ENCODE measurements at regions not wholly inside any gene's neighbourhood (a gene's known extent, or its start where the extent isn't known, plus 50 kb on each side); places are given as distances from the start of the nearest gene placed in this dataset.

- DNase-seq (ENCODE audit: insufficient read length, low spot score) (no peak), FAIRE-seq (no peak)
- TF ChIP-seq POLR2AphosphoS5 (IDR thresholded peaks at IDR 0.05; ENCODE audit: low read depth, low read length) (no peak), POU2F2 (IDR thresholded peaks at IDR 0.05; ENCODE audit: low read depth, low read length) (no peak), POLR2A (IDR thresholded peaks at IDR 0.05; ENCODE audit: low read depth, low read length) (no peak), TAF1 (IDR thresholded peaks at IDR 0.05; ENCODE audit: low read depth, low read length) (no peak), SPI1 (IDR thresholded peaks at IDR 0.05; ENCODE audit: low read depth, low read length) (no peak), PAX5 (IDR thresholded peaks at IDR 0.05; ENCODE audit: insufficient read depth, low read length, severe bottlenecking) (no peak)
These were observed 166.2 kb downstream of the DLEU7 start for GRCh38 chr13:50677258-50677657.

- DNase-seq (ENCODE audit: insufficient read length, low spot score): no peak
These were observed 165.6 kb downstream of the DLEU7 start for GRCh38 chr13:50677687-50678463.

GRCh38 chr13:50678464-50679162 lies 164.9 kb downstream of the DLEU7 start:
- no peak for DNase-seq (ENCODE audit: insufficient read length, low spot score)
- TF ChIP-seq TAF1 (IDR thresholded peaks at IDR 0.05; ENCODE audit: low read depth, low read length) (no peak), SPI1 (IDR thresholded peaks at IDR 0.05; ENCODE audit: low read depth, low read length) (no peak), POU2F2 (IDR thresholded peaks at IDR 0.05; ENCODE audit: low read depth, low read length) (no peak), POLR2AphosphoS5 (IDR thresholded peaks at IDR 0.05; ENCODE audit: low read depth, low read length) (no peak), PAX5 (IDR thresholded peaks at IDR 0.05; ENCODE audit: insufficient read depth, low read length, severe bottlenecking) (no peak)
- no peak for FAIRE-seq

More at GRCh38 chr13:50677687-50678463, 165.6 kb downstream of the DLEU7 start:
- no peak for FAIRE-seq
- TF ChIP-seq POU2F2 (IDR thresholded peaks at IDR 0.05; ENCODE audit: low read depth, low read length) (no peak), POLR2A (IDR thresholded peaks at IDR 0.05; ENCODE audit: low read depth, low read length) (no peak), PAX5 (IDR thresholded peaks at IDR 0.05; ENCODE audit: insufficient read depth, low read length, severe bottlenecking) (no peak), TAF1 (IDR thresholded peaks at IDR 0.05; ENCODE audit: low read depth, low read length) (no peak), POLR2AphosphoS5 (IDR thresholded peaks at IDR 0.05; ENCODE audit: low read depth, low read length) (no peak), SPI1 (IDR thresholded peaks at IDR 0.05; ENCODE audit: low read depth, low read length) (no peak)

- DNase-seq (ENCODE audit: insufficient read length, low spot score): no peak
- no peak for FAIRE-seq
- no peak for TF ChIP-seq POLR2A (IDR thresholded peaks at IDR 0.05; ENCODE audit: low read depth, low read length)
- no peak for TF ChIP-seq TAF1 (IDR thresholded peaks at IDR 0.05; ENCODE audit: low read depth, low read length)
- TF ChIP-seq POLR2AphosphoS5 (IDR thresholded peaks at IDR 0.05; ENCODE audit: low read depth, low read length): no peak
- TF ChIP-seq PAX5 (IDR thresholded peaks at IDR 0.05; ENCODE audit: insufficient read depth, low read length, severe bottlenecking): no peak
- TF ChIP-seq SPI1 (IDR thresholded peaks at IDR 0.05; ENCODE audit: low read depth, low read length): no peak
- no peak for TF ChIP-seq POU2F2 (IDR thresholded peaks at IDR 0.05; ENCODE audit: low read depth, low read length)
These were observed 164.2 kb downstream of the DLEU7 start for GRCh38 chr13:50679321-50679720.

GRCh38 chr13:50682002-50682401 lies 161.5 kb downstream of the DLEU7 start:
- no peak for DNase-seq (ENCODE audit: insufficient read length, low spot score)
- FAIRE-seq: no peak
- TF ChIP-seq TAF1 (IDR thresholded peaks at IDR 0.05; ENCODE audit: low read depth, low read length): no peak
- TF ChIP-seq POLR2AphosphoS5 (IDR thresholded peaks at IDR 0.05; ENCODE audit: low read depth, low read length): no peak
- TF ChIP-seq POU2F2 (IDR thresholded peaks at IDR 0.05; ENCODE audit: low read depth, low read length): no peak
- no peak for TF ChIP-seq POLR2A (IDR thresholded peaks at IDR 0.05; ENCODE audit: low read depth, low read length)
- TF ChIP-seq SPI1 (IDR thresholded peaks at IDR 0.05; ENCODE audit: low read depth, low read length): no peak
- TF ChIP-seq PAX5 (IDR thresholded peaks at IDR 0.05; ENCODE audit: insufficient read depth, low read length, severe bottlenecking): no peak

- no peak for FAIRE-seq
- DNase-seq (ENCODE audit: insufficient read length, low spot score): no peak
- TF ChIP-seq TAF1 (IDR thresholded peaks at IDR 0.05; ENCODE audit: low read depth, low read length) (no peak), POLR2A (IDR thresholded peaks at IDR 0.05; ENCODE audit: low read depth, low read length) (no peak)
These were observed 160.5 kb downstream of the DLEU7 start for GRCh38 chr13:50682966-50683365.

- FAIRE-seq (peak; percentile 20), DNase-seq (ENCODE audit: insufficient read length, low spot score) (no peak)
- TF ChIP-seq POU2F2 (IDR thresholded peaks at IDR 0.05; ENCODE audit: low read depth, low read length) (no peak), TAF1 (IDR thresholded peaks at IDR 0.05; ENCODE audit: low read depth, low read length) (no peak), PAX5 (IDR thresholded peaks at IDR 0.05; ENCODE audit: insufficient read depth, low read length, severe bottlenecking) (no peak), POLR2AphosphoS5 (IDR thresholded peaks at IDR 0.05; ENCODE audit: low read depth, low read length) (no peak)
These were observed 159.1 kb downstream of the DLEU7 start for GRCh38 chr13:50684366-50684765.

GRCh38 chr13:50685491-50685890 lies 158.0 kb downstream of the DLEU7 start:
- TF ChIP-seq POU2F2 (IDR thresholded peaks at IDR 0.05; ENCODE audit: low read depth, low read length) (no peak), SPI1 (IDR thresholded peaks at IDR 0.05; ENCODE audit: low read depth, low read length) (no peak), PAX5 (IDR thresholded peaks at IDR 0.05; ENCODE audit: insufficient read depth, low read length, severe bottlenecking) (no peak), TAF1 (IDR thresholded peaks at IDR 0.05; ENCODE audit: low read depth, low read length) (no peak), POLR2AphosphoS5 (IDR thresholded peaks at IDR 0.05; ENCODE audit: low read depth, low read length) (no peak), POLR2A (IDR thresholded peaks at IDR 0.05; ENCODE audit: low read depth, low read length) (no peak)
- FAIRE-seq: no peak
- no peak for DNase-seq (ENCODE audit: insufficient read length, low spot score)

GRCh38 chr13:50685956-50686355 lies 157.5 kb downstream of the DLEU7 start:
- TF ChIP-seq POLR2AphosphoS5 (IDR thresholded peaks at IDR 0.05; ENCODE audit: low read depth, low read length) (no peak), SPI1 (IDR thresholded peaks at IDR 0.05; ENCODE audit: low read depth, low read length) (no peak), POU2F2 (IDR thresholded peaks at IDR 0.05; ENCODE audit: low read depth, low read length) (no peak), TAF1 (IDR thresholded peaks at IDR 0.05; ENCODE audit: low read depth, low read length) (no peak)
- no peak for FAIRE-seq
- DNase-seq (ENCODE audit: insufficient read length, low spot score): no peak

Measured in GM12891 (cell line).